HL-60 (cell line): ENCODE measurements at regions not wholly inside any gene's neighbourhood (a gene's known extent, or its start where the extent isn't known, plus 50 kb on each side); places are given as distances from the start of the nearest gene placed in this dataset.

Source experiments
- DNase-seq, 2 experiments: peaks; one replicate each; pipeline ENCODE4 v3.0.0-alpha.2; 2010 to 2020; ENCODE audit warnings: low read depth in 1 of 2, low spot score in 1 of 2
- H3K27ac ChIP-seq: fragments of 250-450 bp; sonication (Bioruptor Pico); replicated peaks from 2 replicates; pipeline ENCODE4 v1.5.1; 2020; ENCODE audit warnings: mild to moderate bottlenecking, moderate library complexity
- H3K27me3 ChIP-seq: fragments of 250-450 bp; sonication (Bioruptor Pico); 2 replicates; pipeline ENCODE4 v1.5.1; 2021; ENCODE audit warnings: mild to moderate bottlenecking, moderate library complexity; ENCODE audit not compliant: insufficient read depth, poor library complexity, severe bottlenecking
- H3K4me3 ChIP-seq: replicated peaks from 2 replicates; pipeline ENCODE4 v1.5.1; 2011; ENCODE audit warnings: mild to moderate bottlenecking, control low read depth, low read length; ENCODE audit not compliant: insufficient read depth
- CTCF ChIP-seq: IDR thresholded peaks from one replicate; pipeline ENCODE4 v1.5.1; 2011; ENCODE audit warnings: low read length, control low read depth, inconsistent platforms; ENCODE audit not compliant: insufficient read depth
- GABPA ChIP-seq: IDR thresholded peaks from 2 replicates; pipeline ENCODE4 v1.6.1; 2012; ENCODE audit warnings: low read depth
- POLR2AphosphoS5 ChIP-seq: IDR thresholded peaks from 2 replicates; pipeline ENCODE4 v1.6.1; 2012; ENCODE audit warnings: low read depth
- REST ChIP-seq: IDR thresholded peaks from 2 replicates; pipeline ENCODE4 v1.6.1; 2012; ENCODE audit warnings: low read depth; ENCODE audit not compliant: insufficient replicate concordance
- SPI1 ChIP-seq: IDR thresholded peaks from 2 replicates; pipeline ENCODE4 v1.6.1; 2012; ENCODE audit warnings: low read depth, mild to moderate bottlenecking, borderline replicate concordance

- no peaks in the 10 kb centered on the region for H3K27me3 ChIP-seq
- no peak overlapping the region for H3K27ac ChIP-seq
- TF ChIP-seq CTCF = no peak
- no peak for TF ChIP-seq GABPA
- no peak for TF ChIP-seq POLR2AphosphoS5
- TF ChIP-seq SPI1 = no peak
- no peak for DNase-seq
- H3K4me3 ChIP-seq = no peak overlapping the region
Measured at GRCh38 chr5:53191548-53192165, 82.1 kb upstream of the MOCS2 start.

GRCh38 chr5:53194086-53194485 is 84.5 kb upstream of the MOCS2 start:
- TF ChIP-seq POLR2AphosphoS5 (no peak), CTCF (no peak), SPI1 (no peak), GABPA (no peak), REST (no peak)

GRCh38 chr5:53199882-53200281 is 90.3 kb upstream of the MOCS2 start:
- no peak overlapping the region for H3K27ac ChIP-seq
- no peak for DNase-seq
- no peaks in the 10 kb centered on the region for H3K27me3 ChIP-seq
- no peak overlapping the region for H3K4me3 ChIP-seq
- no peak for TF ChIP-seq CTCF
- no peak for TF ChIP-seq GABPA
- no peak for TF ChIP-seq POLR2AphosphoS5
- TF ChIP-seq SPI1 = no peak
- TF ChIP-seq REST = no peak

More at GRCh38 chr5:53194086-53194485, 84.5 kb upstream of the MOCS2 start:
- H3K27me3 ChIP-seq = no peaks in the 10 kb centered on the region
- H3K27ac ChIP-seq = no peak overlapping the region
- H3K4me3 ChIP-seq = no peak overlapping the region
- DNase-seq = no peak

GRCh38 chr5:53200306-53200705 is 90.7 kb upstream of the MOCS2 start:
- peak in 1 of 2 experiments; percentile 26 for DNase-seq
- no peak overlapping the region for H3K27ac ChIP-seq
- no peaks in the 10 kb centered on the region for H3K27me3 ChIP-seq
- TF ChIP-seq REST = no peak
- peak; percentile 47; the same call in 1 of the 2 replicates for TF ChIP-seq SPI1
- no peak for TF ChIP-seq CTCF
- no peak for TF ChIP-seq GABPA
- TF ChIP-seq POLR2AphosphoS5 = no peak
- no peak overlapping the region for H3K4me3 ChIP-seq
